WTC11 (cell line): ENCODE measurements at regions not wholly inside any gene's neighbourhood (a gene's known extent, or its start where the extent isn't known, plus 50 kb on each side); places are given as distances from the start of the nearest gene placed in this dataset.

Experiments
- FOXJ3 ChIP-seq: sonication (generic); formaldehyde crosslinking; IDR thresholded peaks from 2 replicates; pipeline ENCODE4 v1.9.0; 2021; ENCODE audit warnings: missing genetic modification reagents, mild to moderate bottlenecking, borderline replicate concordance
- ZNF671 ChIP-seq: fragments of 250-450 bp; sonication (Bioruptor Pico); IDR thresholded peaks from 2 replicates; pipeline ENCODE4 v1.8.0; 2021; ENCODE audit warnings: mild to moderate bottlenecking
- TF ChIP-seq, protein P1 (sequence below): sonication (generic); formaldehyde crosslinking; IDR thresholded peaks from 2 replicates; pipeline ENCODE4 v1.8.0; 2023; ENCODE audit warnings: mild to moderate bottlenecking, missing genetic modification reagents
- TF ChIP-seq, protein P2 (sequence below): sonication (generic); formaldehyde crosslinking; conservative IDR thresholded peaks from 2 replicates; pipeline ENCODE4 v1.8.1; 2022; ENCODE audit warnings: mild to moderate bottlenecking, missing genetic modification reagents
- TF ChIP-seq, protein P3 (sequence below): sonication (generic); formaldehyde crosslinking; IDR thresholded peaks from 2 replicates; pipeline ENCODE4 v1.8.0; 2022; ENCODE audit warnings: mild to moderate bottlenecking, missing genetic modification reagents
- TF ChIP-seq, protein P4 (sequence below): fragments of 200-600 bp; IDR thresholded peaks from 2 replicates; pipeline ENCODE4 v1.8.0; 2022; ENCODE audit warnings: antibody characterized with exemption

DNA sequence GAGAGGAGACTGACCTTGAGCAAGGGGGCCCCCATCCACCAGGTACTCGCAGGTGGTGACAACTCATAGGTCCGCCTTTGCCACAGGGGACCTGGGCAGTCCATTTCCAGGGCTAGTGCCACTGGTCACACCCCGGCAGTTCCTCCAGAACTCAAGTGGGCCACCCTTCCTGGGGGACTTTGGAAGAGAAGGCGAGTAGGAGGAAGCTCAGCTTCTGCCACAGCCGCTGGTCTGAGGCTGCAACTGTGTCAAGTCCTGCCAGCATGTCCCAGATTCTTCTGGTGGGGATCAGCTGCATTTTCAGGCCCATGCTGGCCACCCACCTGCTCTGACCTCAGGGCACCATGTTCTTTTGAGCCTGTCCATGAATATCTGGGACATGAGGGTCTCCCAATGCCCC lies 423.9 kb upstream of the MYT1L start:
- TF ChIP-seq, protein P1, sequence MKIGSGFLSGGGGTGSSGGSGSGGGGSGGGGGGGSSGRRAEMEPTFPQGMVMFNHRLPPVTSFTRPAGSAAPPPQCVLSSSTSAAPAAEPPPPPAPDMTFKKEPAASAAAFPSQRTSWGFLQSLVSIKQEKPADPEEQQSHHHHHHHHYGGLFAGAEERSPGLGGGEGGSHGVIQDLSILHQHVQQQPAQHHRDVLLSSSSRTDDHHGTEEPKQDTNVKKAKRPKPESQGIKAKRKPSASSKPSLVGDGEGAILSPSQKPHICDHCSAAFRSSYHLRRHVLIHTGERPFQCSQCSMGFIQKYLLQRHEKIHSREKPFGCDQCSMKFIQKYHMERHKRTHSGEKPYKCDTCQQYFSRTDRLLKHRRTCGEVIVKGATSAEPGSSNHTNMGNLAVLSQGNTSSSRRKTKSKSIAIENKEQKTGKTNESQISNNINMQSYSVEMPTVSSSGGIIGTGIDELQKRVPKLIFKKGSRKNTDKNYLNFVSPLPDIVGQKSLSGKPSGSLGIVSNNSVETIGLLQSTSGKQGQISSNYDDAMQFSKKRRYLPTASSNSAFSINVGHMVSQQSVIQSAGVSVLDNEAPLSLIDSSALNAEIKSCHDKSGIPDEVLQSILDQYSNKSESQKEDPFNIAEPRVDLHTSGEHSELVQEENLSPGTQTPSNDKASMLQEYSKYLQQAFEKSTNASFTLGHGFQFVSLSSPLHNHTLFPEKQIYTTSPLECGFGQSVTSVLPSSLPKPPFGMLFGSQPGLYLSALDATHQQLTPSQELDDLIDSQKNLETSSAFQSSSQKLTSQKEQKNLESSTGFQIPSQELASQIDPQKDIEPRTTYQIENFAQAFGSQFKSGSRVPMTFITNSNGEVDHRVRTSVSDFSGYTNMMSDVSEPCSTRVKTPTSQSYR (CRISPR knock-in tag), result no peak
- TF ChIP-seq, protein P2, sequence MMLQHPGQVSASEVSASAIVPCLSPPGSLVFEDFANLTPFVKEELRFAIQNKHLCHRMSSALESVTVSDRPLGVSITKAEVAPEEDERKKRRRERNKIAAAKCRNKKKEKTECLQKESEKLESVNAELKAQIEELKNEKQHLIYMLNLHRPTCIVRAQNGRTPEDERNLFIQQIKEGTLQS (CRISPR knock-in tag), result no peak
- TF ChIP-seq FOXJ3 (CRISPR knock-in tag) (no peak), ZNF671 (no peak)
- TF ChIP-seq, protein P3, sequence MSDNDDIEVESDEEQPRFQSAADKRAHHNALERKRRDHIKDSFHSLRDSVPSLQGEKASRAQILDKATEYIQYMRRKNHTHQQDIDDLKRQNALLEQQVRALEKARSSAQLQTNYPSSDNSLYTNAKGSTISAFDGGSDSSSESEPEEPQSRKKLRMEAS (CRISPR knock-in tag), result no peak
- TF ChIP-seq, protein P4, sequence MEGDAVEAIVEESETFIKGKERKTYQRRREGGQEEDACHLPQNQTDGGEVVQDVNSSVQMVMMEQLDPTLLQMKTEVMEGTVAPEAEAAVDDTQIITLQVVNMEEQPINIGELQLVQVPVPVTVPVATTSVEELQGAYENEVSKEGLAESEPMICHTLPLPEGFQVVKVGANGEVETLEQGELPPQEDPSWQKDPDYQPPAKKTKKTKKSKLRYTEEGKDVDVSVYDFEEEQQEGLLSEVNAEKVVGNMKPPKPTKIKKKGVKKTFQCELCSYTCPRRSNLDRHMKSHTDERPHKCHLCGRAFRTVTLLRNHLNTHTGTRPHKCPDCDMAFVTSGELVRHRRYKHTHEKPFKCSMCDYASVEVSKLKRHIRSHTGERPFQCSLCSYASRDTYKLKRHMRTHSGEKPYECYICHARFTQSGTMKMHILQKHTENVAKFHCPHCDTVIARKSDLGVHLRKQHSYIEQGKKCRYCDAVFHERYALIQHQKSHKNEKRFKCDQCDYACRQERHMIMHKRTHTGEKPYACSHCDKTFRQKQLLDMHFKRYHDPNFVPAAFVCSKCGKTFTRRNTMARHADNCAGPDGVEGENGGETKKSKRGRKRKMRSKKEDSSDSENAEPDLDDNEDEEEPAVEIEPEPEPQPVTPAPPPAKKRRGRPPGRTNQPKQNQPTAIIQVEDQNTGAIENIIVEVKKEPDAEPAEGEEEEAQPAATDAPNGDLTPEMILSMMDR, result no peak
